Retinal pigment epithelial cell (primary cell): ENCODE measurements at regions not wholly inside any gene's neighbourhood (a gene's known extent, or its start where the extent isn't known, plus 50 kb on each side); places are given as distances from the start of the nearest gene placed in this dataset.

Experiments used
- DNase-seq: peaks from one replicate; pipeline ENCODE4 v3.0.0-alpha.2; 2010; ENCODE audit warnings: low read depth
- H3K4me3 ChIP-seq: 2 replicates; pipeline ENCODE4 v1.5.1; 2011; ENCODE audit warnings: mild to moderate bottlenecking, low read length, control low read depth, moderate library complexity
- CTCF ChIP-seq: conservative IDR thresholded peaks from 2 replicates; pipeline ENCODE4 v1.5.1; 2011; ENCODE audit warnings: low read depth, low read length, control low read depth, inconsistent platforms

- no peak for TF ChIP-seq CTCF
- no peak overlapping the region for H3K4me3 ChIP-seq
- no peak for DNase-seq
Observed at GRCh38 chrX:13149702-13150350, 105.4 kb upstream of the FAM9C start.

GRCh38 chrX:13147733-13148132, 103.3 kb upstream of the FAM9C start:
- no peak for TF ChIP-seq CTCF
- H3K4me3 ChIP-seq, result no peak overlapping the region
- no peak for DNase-seq

- TF ChIP-seq CTCF, result no peak
- no peak for DNase-seq
Observed at GRCh38 chrX:13147147-13147546, 102.7 kb upstream of the FAM9C start.

GRCh38 chrX:13144927-13145655, 100.7 kb upstream of the FAM9C start:
- H3K4me3 ChIP-seq, result no peak overlapping the region
- TF ChIP-seq CTCF, result no peak
- DNase-seq, result no peak

More at GRCh38 chrX:13147147-13147546, 102.7 kb upstream of the FAM9C start:
- no peak overlapping the region for H3K4me3 ChIP-seq

GRCh38 chrX:13142891-13143290, 98.5 kb upstream of the FAM9C start:
- DNase-seq, result no peak
- H3K4me3 ChIP-seq, result no peak overlapping the region
- TF ChIP-seq CTCF, result no peak

- no peak for DNase-seq
- TF ChIP-seq CTCF, result no peak
- no peak overlapping the region for H3K4me3 ChIP-seq
Observed at GRCh38 chrX:13140007-13140406, 95.6 kb upstream of the FAM9C start.

- no peak for DNase-seq
- TF ChIP-seq CTCF, result no peak
Observed at GRCh38 chrX:13131396-13132137, 87.1 kb upstream of the FAM9C start.

More at GRCh38 chrX:13131396-13132137, 87.1 kb upstream of the FAM9C start:
- H3K4me3 ChIP-seq, result no peak overlapping the region
